ENCODE measurements at regions not wholly inside any gene's neighbourhood (a gene's known extent, or its start where the extent isn't known, plus 50 kb on each side); places are given as distances from the start of the nearest gene placed in this dataset.
"Not testable (repeated sequence)": the region's sequence is repeated elsewhere in the genome, so short reads cannot be mapped to it uniquely, and the experiment has no call there.

GRCh38 chr13:44303681-44304432 lies 69.8 kb upstream of the SERP2 start:
- peak; percentile 13 for DNase-seq (ENCODE audit: low spot score)

GRCh38 chr13:44304433-44304725 lies 69.2 kb upstream of the SERP2 start:
- DNase-seq (ENCODE audit: low spot score) = no peak

- DNase-seq (ENCODE audit: low spot score) = no peak
Measured at GRCh38 chr13:44305286-44305685, 68.3 kb upstream of the SERP2 start.

- DNase-seq (ENCODE audit: low spot score) = no peak
Measured at GRCh38 chr13:44305917-44306370, 67.7 kb upstream of the SERP2 start.

- DNase-seq (ENCODE audit: low spot score) = peak; percentile 34
Measured at GRCh38 chr13:44306371-44307192, 67.0 kb upstream of the SERP2 start.

GRCh38 chr13:44307255-44307654 lies 66.4 kb upstream of the SERP2 start:
- no peak for DNase-seq (ENCODE audit: low spot score)

DNA sequence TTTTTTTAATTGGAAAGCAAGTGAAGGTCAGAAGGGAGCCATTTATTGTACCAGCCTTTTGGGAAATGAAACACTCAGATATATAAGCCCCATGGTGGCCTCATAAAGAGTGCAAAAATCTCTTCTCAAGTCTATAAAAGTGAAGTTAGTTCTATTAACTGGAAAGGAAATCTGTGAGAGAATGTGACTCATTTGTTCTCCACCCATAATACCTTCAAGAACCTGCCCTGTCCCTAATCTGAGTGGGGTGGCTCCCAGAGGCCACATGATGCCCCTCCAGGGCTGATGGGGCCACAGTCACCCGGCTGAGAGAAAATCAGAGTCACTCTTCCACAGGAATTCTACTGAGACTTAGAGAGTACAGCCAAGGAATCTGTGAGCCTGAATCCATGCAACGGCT lies 65.8 kb upstream of the SERP2 start:
- no peak for DNase-seq (ENCODE audit: low spot score)

GRCh38 chr13:44308352-44308751 lies 65.3 kb upstream of the SERP2 start:
- DNase-seq (ENCODE audit: low spot score) = no peak

- peak; percentile 34 for DNase-seq (ENCODE audit: low spot score)
Measured at GRCh38 chr13:44309794-44310757, 63.5 kb upstream of the SERP2 start.

- DNase-seq (ENCODE audit: low spot score) = no peak
Measured at GRCh38 chr13:44311011-44311780, 62.4 kb upstream of the SERP2 start.

- no peak for DNase-seq (ENCODE audit: low spot score)
Measured at GRCh38 chr13:44312131-44312530, 61.5 kb upstream of the SERP2 start.

DNA sequence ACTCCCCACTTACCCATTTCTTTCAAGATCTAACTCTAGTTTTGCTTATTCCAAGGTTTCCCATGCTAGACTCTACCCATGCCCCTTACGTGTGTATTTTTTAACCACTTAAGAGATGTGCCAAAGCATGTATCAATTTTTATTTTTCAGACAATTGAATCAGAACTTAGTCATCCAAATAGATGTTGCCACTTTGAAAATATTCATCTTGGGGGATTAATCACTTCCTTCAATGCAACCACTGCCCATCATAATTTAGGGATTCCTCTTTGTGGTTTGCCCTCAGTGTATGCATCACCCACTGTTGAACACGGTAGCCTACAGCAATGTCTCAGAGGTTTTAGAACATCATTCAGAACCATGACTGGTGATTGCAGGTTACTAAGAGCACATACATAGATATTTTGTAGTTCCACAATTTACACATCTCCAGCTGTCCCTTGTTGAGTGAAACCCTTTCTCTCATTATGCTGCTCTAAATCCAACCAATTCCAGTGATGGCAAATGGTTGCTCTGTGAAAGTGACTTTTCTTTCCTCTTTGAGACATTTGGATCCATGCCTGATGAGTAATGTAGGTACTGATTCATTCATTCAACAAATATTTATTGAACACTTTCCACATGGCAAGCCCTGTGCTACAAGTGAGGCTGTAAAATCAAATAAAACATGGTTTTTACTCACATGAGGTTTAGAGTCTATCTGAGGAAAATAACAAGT lies 60.6 kb upstream of the SERP2 start:
- peak; percentile 33 for DNase-seq (ENCODE audit: low spot score)

DNA sequence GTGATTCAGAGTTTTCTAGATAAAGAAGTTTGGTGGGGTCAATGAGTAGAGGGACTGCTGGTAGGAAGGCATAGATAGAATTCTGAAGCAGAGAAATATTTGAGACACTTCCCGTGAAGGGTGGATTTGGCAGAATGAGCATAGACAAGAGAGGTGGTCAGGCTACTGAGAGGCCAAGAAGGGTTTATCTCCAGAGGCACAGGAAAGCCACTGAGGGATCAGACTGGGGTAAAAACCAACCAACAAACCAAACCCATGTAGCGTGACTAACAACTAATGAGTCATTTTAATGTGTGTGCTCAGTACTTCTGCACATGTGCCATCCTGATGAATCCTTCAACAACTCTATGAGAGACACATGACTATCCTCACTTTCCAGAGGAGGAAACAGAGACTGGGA lies 60.0 kb upstream of the SERP2 start:
- DNase-seq (ENCODE audit: low spot score) = no peak

GRCh38 chr13:44314160-44314559 lies 59.5 kb upstream of the SERP2 start:
- not testable (repeated sequence) for DNase-seq (ENCODE audit: low spot score)

- DNase-seq (ENCODE audit: low spot score) = no peak
Measured at GRCh38 chr13:44317752-44318151, 55.9 kb upstream of the SERP2 start.

- peak; percentile 13 for DNase-seq (ENCODE audit: low spot score)
Measured at GRCh38 chr13:44318161-44318560, 55.5 kb upstream of the SERP2 start.

DNA sequence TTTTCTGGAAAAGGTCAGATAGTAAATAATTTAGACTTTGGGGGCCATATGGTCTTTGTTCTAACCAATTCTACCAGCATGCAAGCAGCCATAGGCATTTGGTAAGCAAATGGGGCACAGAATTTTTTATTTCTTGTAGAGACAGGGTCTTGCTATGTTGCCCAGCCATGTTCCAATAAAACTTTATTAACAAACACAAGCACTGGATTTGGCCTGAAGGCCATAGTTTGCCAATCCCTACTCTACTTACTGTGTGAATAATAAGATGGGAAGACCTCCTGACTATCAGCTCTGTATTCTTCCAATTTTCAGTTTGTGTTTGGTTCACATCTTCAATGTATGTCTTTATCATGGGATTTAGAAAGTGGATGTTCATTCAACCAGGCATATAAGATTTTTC lies 53.0 kb upstream of the SERP2 start:
- no peak for DNase-seq (ENCODE audit: low spot score)

DNA sequence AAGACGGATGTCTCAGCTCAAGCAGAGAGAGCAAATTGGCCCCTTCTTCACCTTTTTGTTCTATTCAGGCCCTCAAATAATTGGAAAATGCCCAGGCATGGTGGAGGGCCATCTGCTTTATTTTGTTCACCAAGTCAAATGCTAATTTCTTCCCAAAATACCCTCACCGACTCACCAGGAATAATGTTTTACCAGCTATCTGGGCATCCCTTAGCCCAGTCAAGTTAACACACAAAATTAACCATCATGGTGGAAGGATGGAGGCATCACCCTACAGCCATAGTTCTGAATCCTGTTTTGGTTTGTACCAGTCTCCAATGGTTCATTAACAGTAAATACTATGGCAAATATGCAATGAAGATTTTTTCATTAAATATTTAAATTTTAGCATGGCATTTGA lies 51.7 kb upstream of the SERP2 start:
- DNase-seq (ENCODE audit: low spot score) = no peak

- DNase-seq (ENCODE audit: low spot score) = no peak
Measured at GRCh38 chr13:44322928-44323327, 50.7 kb upstream of the SERP2 start.

DNA sequence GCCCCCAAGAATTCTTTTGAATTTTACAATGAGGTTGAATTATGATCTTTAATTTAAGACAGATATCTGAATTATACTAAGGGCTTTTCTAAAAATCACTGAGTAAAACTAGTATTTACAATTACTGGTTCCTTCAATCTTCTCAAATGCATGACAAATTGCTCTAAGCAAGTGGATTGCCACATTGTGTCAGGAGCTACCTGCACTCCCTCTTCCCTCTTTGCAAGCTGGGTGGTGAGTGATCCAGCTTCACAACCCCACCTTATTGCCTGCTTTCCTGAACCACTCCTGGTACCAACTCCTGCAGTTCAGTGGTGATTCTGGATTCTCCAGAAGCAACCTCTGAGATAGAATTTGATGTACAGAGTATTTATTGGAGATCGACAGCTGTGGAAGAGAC lies 49.9 kb upstream of the SERP2 start:
- no peak for DNase-seq (ENCODE audit: low spot score)
